ENCODE measurements at regions not wholly inside any gene's neighbourhood (a gene's known extent, or its start where the extent isn't known, plus 50 kb on each side); places are given as distances from the start of the nearest gene placed in this dataset.

DNA sequence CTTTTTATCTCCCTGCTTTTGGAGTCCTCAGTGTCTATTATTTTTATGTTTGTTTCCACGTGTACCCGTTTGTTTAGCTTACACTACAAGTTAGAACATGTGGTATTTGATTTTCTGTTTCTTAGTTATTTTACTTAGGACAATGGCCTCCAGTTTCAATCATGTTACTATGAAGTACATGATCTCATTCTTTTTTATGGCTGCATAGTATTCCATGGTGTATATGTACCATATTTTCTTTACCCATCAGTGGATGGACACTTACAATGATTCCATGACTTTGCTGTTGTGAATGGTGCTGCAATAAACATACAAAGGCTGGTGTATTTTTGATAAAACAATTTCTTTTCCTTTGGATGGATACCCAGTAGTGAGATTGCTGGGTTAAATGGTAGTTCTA, 269.5 kb downstream of the HS3ST3A1 start:
- Histone ChIP-seq H3K27me3 (peaks cover 0 to 3% (median 0%) of the 10 kb centered on the region in 9 donors), H3K27ac (no peak overlapping the region), H3K36me3 (no peaks in the 10 kb centered on the region), H3K4me1 (no peaks in the 10 kb centered on the region), H3K4me3 (no peak overlapping the region), H3K9me3 (no peaks in the 10 kb centered on the region)
- TF ChIP-seq POLR2A (IDR thresholded peaks at IDR 0.05) (no peak), CTCF (IDR thresholded peaks at IDR 0.05) (no peak)
- 89 to 97% (median 95%) methylated on average over 2 of the region's 2 CpGs for WGBS, 4 donors
- no peak for DNase-seq
- ATAC-seq = no peak
- intact Hi-C loops (cut with DNase I) = loop anchor here in 6 of 10 donors (5.0 to 10.0 kb wide), 5 partner anchors 233 to 1593 kb away; partner anchors contain the start of gene HS3ST3B1 (in 2 of the 6)

DNA sequence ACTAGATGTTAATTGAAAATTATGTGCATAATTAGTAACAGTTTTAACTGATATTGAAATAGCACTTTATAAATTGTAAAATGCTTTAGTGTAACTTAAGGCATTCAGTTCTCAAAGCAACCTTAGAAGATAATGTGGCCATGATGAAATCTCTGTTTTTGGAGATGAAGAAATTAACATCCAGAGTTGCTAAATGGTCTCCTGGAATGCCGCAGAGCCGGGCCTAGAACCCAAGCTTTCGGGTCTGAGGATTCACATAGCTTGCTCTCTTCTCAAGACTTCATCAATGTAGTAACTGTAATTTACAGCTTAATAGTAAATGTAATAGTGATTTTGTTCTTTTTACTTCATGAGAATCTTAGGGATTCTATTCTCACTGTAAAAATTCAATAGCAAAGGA, 272.3 kb downstream of the HS3ST3A1 start:
- no peaks in the 10 kb centered on the region for H3K4me1 ChIP-seq
- H3K4me3 ChIP-seq = no peak overlapping the region
- ATAC-seq (no peak), DNase-seq (no peak)
- H3K27me3 ChIP-seq = no peaks in the 10 kb centered on the region
- H3K9me3 ChIP-seq = no peaks in the 10 kb centered on the region
- WGBS, 4 donors = 89 to 97% (median 93%) methylated on average over 3 of the region's 3 CpGs
- TF ChIP-seq CTCF (IDR thresholded peaks at IDR 0.05) (no peak), POLR2A (IDR thresholded peaks at IDR 0.05) (no peak)
- no peaks in the 10 kb centered on the region for H3K36me3 ChIP-seq
- intact Hi-C loops (cut with DNase I) = no loop called here
- no peak overlapping the region for H3K27ac ChIP-seq

DNA sequence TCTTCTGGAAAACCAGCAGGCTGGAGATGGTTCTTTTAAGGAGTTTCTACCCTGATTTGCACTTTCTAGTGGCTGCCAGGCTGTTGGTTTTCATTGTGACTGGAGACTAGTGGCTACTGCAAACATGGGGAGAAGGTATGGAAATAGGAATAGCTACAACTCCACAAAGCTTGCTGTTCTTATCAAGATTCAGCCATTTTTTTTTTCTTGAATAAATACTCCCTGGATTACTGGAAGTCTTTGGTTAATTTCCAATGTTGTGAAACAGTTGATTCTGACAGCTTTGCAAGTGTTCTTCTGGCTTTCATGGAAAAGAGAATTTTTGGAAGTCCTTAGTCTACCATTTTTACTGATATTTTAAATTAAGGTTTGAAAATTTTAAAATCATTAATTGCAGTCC, 277.7 kb downstream of the HS3ST3A1 start:
- H3K4me3 ChIP-seq = no peak overlapping the region
- no peak for ATAC-seq
- H3K27me3 ChIP-seq = no peaks in the 10 kb centered on the region
- H3K9me3 ChIP-seq = no peaks in the 10 kb centered on the region
- no peak for DNase-seq
- peaks cover 0 to 10% (median 0%) of the 10 kb centered on the region in 12 donors for H3K4me1 ChIP-seq
- TF ChIP-seq POLR2A (IDR thresholded peaks at IDR 0.05) (no peak), CTCF (IDR thresholded peaks at IDR 0.05) (no peak)
- intact Hi-C loops (cut with DNase I) = no loop called here
- no peak overlapping the region for H3K27ac ChIP-seq
- H3K36me3 ChIP-seq = no peaks in the 10 kb centered on the region

DNA sequence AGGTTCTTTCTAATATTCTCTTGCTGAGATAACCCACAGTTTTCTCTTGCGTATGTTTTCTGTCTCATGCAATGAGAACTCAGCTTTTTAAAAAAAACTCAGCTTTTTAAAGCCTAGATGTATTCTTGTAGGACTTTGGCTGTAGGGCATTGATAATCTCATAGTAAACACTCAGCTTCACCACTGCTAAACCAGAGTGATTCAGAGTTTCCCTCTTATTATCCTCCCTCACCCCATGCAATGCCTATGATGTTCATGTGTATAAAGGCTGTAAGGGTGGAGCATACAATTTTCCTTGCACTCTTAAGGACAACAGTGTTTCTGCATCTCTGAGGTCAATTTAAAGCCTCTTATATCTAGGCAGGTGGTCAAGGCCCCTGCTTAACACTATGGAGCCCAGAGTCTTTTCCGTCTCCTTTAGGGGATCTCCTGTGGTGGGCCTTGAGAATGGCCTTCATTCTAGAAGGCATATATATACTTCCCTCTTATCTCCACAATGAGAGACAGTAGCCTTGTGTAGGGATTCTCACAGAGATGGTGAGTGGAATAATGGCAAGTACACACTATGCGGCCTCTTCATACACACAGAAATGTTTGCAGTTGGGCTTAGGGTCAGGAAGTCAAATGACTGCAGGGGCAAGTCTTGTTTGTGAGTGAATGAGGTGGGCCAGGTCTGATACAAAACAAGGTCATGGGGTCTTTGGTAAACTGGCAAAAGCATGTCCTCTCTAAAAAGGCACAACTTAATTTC, 279.6 kb downstream of the HS3ST3A1 start:
- DNase-seq (no peak), ATAC-seq (no peak)
- intact Hi-C loops (cut with DNase I) = no loop called here
- Histone ChIP-seq H3K4me3 (no peak overlapping the region), H3K9me3 (no peaks in the 10 kb centered on the region), H3K4me1 (peaks cover 0 to 10% (median 0%) of the 10 kb centered on the region in 12 donors), H3K27me3 (no peaks in the 10 kb centered on the region), H3K27ac (no peak overlapping the region), H3K36me3 (no peaks in the 10 kb centered on the region)
- no peak for TF ChIP-seq POLR2A (IDR thresholded peaks at IDR 0.05)
- TF ChIP-seq CTCF (IDR thresholded peaks at IDR 0.05) = no peak
- WGBS, 4 donors = 94 to 98% (median 96%) methylated on average over 3 of the region's 3 CpGs

All from heart left ventricle (tissue), 16 donors.